Activated CD4-positive, alpha-beta T cell treated with anti-CD3 and anti-CD28 coated beads, Interleukin-2, Interleukin-4, amounts not matched to agents 100 ng/mL and 50 ng/mL, durations not matched to agents 16 hours and 8 hours (primary cell): ENCODE measurements at regions not wholly inside any gene's neighbourhood (a gene's known extent, or its start where the extent isn't known, plus 50 kb on each side); places are given as distances from the start of the nearest gene placed in this dataset.

Experiments
- DNase-seq: peaks from one replicate; pipeline ENCODE4 v3.0.0-alpha.2; 2020; ENCODE audit warnings: low spot score

DNA sequence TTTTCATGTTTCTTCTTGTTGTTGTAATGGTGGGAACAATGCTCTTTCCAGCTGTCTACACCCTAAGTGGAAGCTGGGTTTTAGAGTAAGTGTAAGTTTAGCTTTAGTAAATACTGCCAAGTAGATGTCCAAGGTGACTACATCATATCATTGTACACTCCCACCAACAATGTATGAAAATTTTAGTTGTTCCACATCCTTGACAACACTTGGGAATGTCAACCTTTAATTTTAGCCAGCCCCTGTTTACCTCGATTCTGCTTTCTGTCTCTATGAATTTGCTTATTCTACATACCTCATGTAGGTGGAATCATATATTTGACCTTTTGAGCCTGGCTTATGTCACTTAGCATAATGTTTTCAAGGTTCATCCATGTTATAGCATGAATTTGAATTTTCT, 93.0 kb downstream of the MTPAP start:
- no peak for DNase-seq

DNA sequence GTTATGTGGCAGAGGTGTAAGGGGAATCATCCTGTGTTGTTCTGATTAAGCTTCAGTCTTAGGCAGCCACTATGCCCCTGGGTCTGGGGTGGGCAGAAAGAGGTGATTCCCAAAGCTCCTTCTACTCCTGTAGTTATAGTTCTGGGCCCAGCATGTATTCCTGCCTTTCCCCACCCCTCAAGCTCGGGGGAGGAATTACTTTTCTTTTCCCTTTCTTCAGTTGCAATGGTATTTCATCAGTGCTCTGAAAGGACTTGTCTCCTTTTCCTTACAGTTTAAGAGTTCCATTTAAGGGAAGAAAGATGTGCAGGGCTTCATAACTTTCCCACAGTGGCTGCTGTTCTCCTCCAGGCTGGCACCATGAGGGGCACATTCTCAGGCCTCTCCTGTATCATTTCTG, 94.2 kb downstream of the MTPAP start:
- no peak for DNase-seq

DNA sequence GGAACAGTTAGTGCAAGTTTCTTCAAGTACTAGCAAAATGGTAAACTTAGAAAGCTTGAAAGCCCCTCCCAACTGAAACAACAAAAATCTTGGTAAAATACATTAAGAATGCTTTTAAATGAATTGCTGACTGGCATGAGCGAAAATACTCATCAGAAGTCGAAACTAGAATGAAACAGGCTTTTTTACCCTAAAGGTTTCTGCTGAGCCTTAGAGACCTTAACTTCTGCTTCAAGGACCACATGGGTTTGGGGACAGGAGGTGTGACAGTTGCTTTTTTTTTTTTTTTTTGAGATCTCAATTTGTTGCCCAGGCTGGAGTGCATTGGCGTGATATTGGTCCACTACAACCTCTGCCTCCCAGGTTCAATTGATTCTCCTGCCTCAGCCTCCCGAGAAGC, 100.3 kb downstream of the MTPAP start:
- no peak for DNase-seq

DNA sequence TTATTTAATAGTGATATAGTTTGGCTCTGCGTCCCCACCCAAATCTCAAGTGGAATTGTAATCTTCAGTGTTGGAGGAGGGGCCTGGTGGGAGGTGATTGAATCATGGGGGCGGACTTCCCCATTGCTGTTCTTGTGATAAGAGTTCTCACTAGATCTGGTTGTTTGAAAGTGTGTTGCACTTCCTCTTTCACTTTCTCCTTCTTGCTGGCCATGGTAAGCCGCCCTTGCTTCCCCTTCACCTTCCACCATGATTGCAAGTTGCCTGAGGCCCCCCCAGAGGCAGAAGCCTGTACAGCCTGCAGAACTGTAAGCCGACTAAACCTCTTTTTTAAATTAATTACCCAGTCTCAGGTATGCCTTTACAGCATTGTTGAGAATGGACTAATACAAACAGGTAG, 101.4 kb downstream of the MTPAP start:
- DNase-seq, result no peak

DNA sequence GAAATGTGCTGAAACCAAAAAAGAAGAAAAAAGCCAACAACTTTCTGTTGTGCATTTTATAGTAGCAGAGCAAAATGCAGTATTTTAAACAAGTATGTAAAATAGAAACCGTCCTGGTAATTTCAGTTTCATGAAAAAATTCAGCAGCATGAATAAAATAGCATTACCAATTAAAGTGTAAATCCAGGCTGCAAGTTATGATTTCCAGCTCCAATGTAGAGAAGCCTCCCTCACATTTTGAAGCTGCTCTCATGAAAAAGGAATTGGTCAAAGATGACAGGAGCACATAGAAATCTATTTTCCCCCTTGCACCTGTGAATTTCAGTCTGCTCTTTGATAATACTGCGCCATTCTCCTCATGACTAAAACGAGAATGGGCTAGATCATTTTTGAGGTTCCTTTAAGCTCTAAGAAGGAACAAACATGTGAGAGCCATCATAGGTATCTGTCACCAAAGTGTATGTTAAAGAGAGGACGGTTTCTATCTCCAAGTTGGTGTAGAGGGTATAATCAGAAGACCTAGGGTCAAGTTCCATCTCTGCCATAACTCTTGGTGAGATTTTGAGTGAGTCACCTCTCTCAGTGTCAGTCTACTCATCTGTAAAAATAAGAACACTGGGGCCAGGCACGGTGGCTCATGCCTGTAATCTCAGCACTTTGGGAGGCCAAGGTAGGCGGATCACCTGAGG, 107.5 kb downstream of the MTPAP start:
- DNase-seq, result no peak

DNA sequence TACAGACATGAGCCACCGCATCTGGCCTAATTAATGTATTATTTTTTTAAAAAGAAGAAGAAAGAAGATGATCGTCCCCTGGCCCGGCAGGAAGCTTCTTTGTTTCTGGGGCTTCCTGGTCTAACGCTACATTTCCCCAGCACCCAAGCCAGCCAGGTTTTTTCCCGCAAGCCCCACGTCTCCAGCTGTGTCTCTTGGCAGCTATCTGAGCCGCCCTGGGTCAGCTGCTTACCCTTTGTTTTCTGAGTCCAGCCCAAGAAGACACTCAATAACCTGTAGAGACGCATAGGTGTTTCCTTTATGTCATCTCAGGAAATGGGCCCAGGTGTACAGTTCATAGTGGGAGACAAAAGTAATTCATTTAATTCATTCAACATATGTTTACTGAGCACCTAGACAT, 110.2 kb downstream of the MTPAP start:
- DNase-seq, result no peak

DNA sequence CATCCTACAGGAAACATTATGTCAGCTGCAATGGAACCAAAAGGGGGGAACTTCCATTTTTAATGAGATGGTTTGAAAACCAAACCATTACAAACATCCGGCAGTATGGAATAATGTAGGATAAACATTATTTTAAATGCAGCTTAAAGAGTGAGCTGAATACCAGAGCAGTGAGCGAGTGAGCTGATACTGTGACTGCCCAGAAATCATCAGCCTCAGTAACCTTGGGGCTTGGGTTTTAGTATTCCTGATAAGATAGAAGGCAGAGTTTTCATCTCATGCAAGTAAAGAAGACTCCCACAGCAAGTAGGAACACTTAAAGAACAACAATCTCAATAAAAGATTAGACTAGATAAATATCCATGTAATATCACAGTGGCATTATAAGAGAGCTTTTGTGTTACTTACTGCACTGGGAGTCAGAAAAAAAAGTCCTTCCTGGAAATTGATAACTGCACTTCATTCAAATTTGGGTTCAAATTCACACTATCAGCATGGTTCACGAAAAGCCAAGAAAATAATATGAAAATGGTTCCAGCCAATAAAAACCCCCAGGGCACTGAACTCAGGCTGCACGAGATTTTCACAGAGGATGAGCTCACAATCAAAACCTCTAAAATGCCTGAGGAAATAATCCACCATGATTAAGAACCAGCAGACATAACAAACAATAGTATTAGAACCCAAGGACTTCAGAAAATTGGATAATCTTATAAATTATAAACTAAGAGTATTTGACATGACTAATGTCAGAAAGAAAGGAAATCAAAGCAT, 115.7 kb downstream of the MTPAP start:
- no peak for DNase-seq

DNA sequence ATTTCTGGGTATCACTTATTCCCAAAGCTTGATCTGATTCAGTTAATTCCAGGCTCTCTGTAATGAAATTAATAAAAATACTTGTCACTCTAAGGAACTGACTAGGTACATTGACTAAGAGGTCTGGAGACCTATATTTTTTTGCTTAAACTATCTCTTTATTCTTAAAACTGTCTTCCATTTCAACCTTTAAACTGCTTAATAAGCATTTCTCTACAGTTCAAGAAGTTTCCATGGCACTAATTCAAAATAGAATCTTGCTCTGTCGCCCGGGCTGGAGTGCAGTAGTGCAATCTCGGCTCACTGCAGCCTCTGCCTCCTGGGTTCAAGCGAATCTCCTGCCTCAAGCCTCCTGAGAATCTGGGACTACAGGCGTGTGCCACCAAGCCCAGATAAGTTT, 117.4 kb downstream of the MTPAP start:
- no peak for DNase-seq

DNA sequence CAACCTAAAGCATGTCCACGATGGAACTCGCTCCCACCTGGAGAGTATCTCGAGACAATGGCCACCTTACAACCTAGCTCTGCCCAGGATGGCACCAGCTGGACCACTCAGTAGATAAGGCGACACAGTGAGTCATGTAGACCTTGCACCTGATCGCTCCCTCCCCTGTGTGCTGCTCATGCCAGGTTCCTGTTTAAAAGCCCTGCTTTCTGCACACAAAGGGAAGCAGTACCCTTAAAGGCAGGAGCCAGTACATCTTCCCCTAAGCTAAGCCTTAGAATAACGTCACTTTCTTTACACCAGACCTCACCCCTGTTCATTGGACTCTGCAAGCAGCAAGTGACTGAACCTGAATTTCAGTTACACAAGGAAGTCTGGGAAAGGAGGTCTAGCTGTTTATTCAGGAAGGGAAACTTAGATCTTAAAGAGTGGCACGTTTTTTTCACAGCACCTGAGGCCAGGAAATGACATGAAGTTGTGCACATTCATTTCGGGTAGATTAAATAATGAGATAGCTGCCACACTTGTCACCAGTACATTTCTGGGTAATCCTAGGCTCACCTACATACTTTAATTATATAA, 117.9 kb downstream of the MTPAP start:
- DNase-seq, result peak; percentile 52

DNA sequence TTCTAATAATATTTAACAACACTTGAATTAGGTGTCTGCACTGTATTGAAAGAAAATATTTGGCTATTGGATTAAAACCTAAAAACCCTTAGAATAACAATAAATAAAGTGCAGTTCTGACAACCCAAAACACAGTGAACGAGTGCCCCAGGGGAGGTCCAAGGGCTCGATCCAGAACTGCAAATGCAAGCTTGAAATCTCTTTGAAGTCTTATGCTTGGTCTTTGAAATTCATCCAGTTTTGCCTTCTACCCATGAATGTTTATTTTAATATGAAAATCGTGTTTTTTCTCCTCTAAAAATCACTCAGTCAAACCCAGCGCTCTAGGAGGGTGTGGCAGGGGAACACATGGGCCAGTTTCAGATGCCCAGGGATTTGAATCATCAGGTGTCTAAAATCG, 119.5 kb downstream of the MTPAP start:
- DNase-seq, result no peak

DNA sequence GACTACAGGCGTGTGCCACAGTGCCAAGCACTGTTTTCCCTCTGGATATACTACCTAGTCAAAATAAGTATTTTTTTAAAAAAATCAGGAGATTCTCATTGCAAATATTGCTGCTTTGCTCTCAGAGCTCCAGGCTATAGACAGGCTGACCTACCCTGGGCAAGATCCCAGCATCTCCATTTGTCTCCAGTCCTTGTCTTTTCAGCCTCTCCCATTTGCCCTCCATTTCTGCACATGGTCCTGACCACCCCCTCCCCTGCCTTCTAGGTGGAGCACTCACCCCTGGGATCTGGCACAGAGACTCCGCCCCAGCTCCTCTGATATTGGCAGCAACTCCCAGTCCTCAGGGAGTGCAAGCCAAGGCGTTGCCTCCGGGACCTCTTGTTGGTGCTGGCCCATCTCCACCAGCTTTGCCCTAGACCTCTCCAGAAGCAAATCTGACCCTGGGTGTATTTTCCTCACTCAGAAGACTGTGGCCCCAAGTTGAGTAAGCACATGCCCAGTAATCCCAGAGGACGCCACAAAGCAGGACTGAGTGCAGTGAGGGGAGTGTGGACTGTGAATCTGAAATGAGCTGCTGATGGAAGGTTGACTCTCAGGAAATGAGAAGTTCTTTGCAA, 120.6 kb downstream of the MTPAP start:
- DNase-seq, result no peak

DNA sequence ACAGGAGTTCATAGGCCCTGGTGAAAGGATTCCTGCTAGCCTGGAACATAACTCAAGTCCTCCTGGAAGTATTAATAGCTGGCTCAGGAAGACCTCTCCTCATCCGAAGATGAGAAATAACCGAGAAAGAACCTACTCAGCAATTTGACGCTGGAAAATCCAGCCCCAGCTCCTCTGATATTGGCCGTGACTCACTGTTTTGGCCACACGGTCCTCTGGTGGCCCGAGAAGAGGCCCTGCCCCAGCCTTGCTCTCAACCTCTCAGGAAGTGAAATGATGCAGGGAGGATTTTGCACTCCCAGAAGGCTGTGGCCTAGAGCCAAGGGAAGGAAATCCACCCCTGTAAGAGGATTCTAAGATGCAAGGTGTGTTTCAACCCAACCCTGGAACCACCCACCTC, 121.6 kb downstream of the MTPAP start:
- no peak for DNase-seq

DNA sequence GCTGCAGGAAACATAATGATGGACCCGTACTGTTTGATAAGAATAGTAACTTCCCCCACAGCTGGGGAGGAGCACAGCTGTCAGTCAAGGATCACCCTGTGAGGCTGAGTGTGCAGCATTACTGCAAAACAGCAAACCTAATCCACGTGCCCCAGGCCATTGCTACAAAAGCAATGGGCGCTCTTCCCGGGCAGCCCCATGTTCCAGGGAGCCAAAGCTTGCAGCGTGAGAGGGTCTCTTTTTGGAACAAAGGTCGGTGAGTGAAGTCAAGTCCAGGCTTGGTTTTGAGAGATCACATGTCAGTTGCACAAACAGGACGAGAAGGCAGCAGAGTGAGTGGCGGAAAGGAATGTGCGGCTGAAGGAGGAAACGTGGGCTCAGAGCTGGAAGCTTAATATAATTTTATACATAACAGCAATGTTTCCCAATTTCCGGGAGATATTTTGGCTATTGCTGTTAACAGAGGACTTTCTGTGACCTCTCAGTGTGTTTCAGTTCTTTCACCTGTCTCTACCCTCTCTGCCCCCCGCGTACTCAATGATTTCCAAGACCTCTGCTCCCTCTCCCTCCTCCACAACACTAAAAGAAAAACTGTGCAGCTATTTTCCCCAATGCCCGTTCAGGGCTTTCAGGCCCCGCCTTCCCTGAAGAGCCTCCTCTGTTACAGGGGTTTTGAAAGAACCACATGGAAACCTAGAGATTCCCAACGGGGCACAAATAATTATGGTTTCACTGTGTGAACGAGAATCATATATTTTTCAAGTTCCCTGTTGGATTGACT, 128.9 kb downstream of the MTPAP start:
- no peak for DNase-seq

DNA sequence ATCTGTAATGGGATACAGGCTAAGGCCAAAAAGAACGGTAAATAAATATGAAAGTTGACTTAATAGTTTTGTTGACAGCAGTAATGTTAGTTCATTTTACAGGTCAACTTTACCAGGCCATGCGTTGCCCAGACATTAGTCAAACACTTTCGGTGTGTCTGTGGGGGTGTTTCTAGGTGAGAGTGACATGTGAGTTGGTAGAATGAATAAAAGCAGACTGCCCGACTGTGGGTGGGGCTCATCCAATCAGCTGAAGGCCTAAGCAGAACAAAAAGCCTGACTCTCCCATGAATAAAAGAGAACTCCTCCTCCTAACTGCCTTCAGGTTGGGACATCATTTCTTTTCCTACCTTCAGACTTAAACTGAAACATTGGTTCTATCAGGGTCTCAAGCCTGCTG, 132.3 kb downstream of the MTPAP start:
- DNase-seq, result no peak

DNA sequence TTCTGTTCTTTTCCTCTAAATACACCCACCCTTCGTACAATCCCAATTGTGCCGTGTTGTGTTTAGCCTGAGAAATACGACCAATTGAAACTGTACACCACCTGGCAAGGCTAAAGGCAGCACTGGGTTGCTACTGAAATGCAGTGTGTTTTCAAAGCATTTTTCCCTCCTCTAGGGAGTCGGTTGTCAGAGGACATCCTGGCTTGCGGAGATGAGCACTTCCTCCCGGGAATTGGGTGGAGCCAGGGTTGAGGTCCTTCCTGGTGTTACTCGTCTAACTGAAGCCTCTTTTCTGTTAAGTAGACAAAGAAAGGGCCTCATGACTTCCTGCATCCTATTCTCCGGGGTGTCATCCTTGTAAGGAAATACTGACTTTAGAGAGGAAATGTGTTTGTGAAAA, 133.5 kb downstream of the MTPAP start:
- DNase-seq, result no peak

DNA sequence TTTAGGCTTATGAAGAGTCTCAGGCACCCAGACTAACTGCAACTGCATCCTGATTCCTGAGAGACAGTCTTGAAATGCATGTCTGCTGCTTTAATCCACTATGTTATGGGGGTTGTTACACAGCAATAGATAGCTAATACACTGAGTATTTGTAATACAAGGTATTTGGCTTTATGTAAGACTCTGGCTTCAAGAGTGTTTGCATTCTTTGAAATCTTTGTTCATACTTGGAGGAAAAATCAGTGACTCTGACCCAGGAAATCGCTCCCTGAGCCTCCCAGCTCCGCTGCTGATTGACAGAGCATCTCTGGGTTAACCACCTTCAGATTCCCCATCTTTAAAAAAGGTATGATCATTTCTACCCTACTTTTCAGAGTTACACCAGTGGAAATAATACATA, 133.9 kb downstream of the MTPAP start:
- no peak for DNase-seq

DNA sequence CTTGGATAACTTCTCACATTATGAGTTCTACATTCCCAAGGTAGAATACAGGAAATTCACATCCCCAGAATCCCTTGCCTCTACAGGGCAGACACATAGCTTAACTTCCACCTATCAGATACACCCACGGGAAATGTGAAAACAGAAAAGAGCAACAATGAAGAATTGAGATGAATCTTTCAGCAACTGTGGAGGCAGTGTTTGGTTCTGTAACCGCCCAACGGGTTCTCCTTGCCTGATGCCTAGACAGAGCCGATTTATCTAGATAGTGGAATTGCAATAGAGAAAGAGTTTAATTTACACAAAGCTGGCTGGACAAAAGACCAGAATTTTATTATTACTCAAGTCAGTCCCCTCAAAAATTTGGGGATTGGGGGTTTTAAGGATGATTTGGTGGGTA, 138.8 kb downstream of the MTPAP start:
- DNase-seq, result no peak

DNA sequence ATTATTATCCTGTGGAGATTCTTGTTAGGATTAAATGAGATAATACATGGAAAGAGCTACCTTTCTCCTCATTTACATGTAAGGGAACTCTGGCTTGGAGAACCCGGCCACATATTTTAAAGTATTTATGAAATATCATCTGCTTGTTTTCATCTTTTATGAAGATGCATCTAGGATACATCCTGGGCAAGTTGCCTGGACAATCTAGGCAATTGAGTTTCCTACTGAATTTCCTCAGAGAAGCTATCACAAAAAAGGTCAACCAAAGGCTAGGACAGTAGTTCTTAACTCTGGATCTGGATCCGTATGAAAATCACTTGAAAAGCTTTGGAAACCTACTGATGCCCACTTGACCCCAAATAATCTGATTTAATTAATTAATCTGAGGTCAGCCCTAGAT, 140.7 kb downstream of the MTPAP start:
- DNase-seq, result no peak

DNA sequence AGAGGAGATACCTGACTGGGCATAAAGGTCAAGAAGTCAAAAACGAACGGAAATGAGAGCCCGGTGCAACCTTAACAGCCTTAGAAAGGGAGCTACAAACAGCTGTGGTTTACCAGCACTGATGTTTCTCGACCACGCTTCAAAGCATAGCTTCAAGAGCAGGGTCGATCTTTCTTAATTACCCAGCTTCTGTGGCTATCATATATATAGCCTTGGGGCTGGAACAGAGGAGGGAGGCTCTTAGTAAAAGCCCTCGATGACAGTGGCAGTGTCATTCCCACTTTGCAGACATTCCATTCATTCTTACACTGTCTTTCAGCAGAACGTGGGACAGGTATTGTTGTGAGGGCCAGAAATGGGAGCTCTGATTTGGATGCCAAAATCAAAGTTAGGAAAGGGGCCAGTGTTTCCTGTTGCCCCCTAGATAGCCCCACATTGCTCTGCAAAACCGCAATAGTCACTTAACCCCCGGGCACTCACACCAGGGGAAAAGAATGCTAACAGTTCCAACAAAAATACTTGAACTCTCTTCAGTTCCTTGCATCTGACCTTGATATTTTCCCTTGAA, 141.5 kb downstream of the MTPAP start:
- no peak for DNase-seq

DNA sequence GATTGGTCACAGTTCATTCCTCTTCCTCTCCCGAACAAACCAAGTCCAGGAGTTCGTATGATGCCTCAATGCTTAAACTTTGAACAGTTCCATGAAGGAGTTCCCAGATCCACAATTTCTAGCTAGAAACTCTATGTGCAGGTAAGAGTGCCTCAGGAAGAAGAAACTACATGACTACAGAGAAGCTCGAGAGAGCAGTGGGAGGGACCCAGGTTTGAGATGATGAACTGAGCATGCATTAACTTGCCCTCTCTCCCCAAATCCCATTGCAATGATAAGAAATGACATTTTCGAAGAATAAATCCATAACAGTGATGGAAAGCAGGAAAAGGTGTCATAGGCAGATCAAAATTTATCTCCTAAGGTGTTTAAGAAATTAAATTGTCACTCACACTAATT, 140.6 kb upstream of the JCAD start:
- no peak for DNase-seq

DNA sequence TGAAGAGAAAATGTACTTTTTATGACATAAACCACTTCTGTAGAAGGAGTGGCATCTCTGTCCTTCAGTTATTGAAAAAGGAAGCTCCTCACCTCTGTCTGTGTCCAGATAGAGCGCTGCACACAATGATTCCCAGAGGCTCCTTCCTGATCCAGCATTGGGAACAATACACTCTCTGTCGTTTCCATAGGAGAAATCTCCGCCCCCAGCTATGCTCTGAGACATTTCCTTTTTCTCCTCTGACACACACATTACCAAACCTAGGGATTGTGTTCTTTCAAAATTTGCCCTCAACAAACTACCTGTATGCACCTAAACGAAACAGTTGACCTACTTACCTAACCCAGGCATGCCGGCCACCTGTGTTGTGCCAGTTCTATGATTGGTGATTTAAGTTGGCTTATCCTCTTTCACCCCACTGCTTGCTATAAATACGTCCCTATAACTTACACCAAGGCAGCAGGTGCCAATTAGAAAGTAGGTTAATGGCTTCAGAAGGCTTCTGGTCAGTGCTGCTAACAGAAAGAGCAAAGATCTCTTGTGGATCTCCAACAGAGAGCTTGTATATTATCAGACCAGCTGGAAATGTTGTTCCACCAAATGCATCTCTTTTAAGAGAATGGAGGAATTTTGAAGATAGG, 140.1 kb upstream of the JCAD start:
- no peak for DNase-seq

DNA sequence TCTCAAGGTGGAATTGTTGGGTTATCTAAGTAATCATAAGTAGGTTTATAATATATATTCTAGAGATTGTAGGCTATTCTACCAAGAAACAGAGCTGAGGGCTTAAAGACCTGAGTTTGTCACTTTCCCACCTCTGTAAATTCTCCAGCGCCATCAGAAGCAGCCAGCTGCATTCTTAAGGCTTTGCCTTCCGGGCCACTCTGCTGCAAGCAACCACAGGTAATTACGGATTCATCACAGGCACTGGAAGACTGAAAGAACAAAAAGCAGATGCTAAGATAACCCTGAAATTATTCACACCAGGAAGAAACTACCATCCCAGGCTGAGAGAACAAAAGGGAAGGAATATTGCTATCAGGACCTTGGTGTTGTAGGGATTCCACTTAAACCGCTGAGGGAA, 137.8 kb upstream of the JCAD start:
- no peak for DNase-seq
